Adrenal gland (tissue), 5 donors: ENCODE measurements at regions not wholly inside any gene's neighbourhood (a gene's known extent, or its start where the extent isn't known, plus 50 kb on each side); places are given as distances from the start of the nearest gene placed in this dataset.

Experiments
- CTCF ChIP-seq, 6 experiments: fragments of 450-650 bp in 4 of 6; fragments of 200-600 bp in 2 of 6; sonication (generic) in 1 of 6; IDR thresholded peaks; 1 replicate in 5 of 6; 2 replicates in 1 of 6; pipeline versions ENCODE4 v1.5.1 to v1.8.0; 2016 to 2021; ENCODE audit warnings: antibody characterized with exemption in 6 of 6, mild to moderate bottlenecking in 2 of 6, moderate library complexity in 1 of 6
- POLR2A ChIP-seq, 2 donors: fragments of 450-650 bp; IDR thresholded peaks; one replicate each; pipeline ENCODE4 v1.6.1; 2017; ENCODE audit warnings: antibody characterized with exemption in 2 of 2, mild to moderate bottlenecking in 2 of 2, moderate library complexity in 1 of 2
- donor health status: DM: no; HTN: no; CAD: no.

GRCh38 chr9:28956116-28956880 is 1383.0 kb upstream of the C9orf72 start:
- TF ChIP-seq CTCF (IDR thresholded peaks at IDR 0.05), result no peak
- TF ChIP-seq POLR2A (IDR thresholded peaks at IDR 0.05), result no peak
